ENCODE measurements at regions not wholly inside any gene's neighbourhood (a gene's known extent, or its start where the extent isn't known, plus 50 kb on each side); places are given as distances from the start of the nearest gene placed in this dataset.
"Not testable (repeated sequence)": the region's sequence is repeated elsewhere in the genome, so short reads cannot be mapped to it uniquely, and the experiment has no call there.

- DNase-seq (ENCODE audit: low spot score) (no peak), ATAC-seq (no peak)
- Mint-ChIP-seq H3K27me3 (no peaks in the 10 kb centered on the region), H3K4me3 (no peak overlapping the region), H3K4me1 (ENCODE audit: low read depth in 2 of 2) (peaks cover 0 to 3% of the 10 kb centered on the region in 2 donors), H3K27ac (no peak overlapping the region), H3K36me3 (peaks cover 4% of the 10 kb centered on the region), H3K9me3 (no peaks in the 10 kb centered on the region)
These were observed 50.0 kb upstream of the ACYP2 start for GRCh38 chr2:54065411-54065810.

- Mint-ChIP-seq H3K4me1 (ENCODE audit: low read depth in 2 of 2) (peaks cover 4 to 6% of the 10 kb centered on the region in 2 donors), H3K27ac (no peak overlapping the region), H3K27me3 (no peaks in the 10 kb centered on the region), H3K9me3 (no peaks in the 10 kb centered on the region), H3K36me3 (peaks cover 10% of the 10 kb centered on the region), H3K4me3 (no peak overlapping the region)
- ATAC-seq (no peak), DNase-seq (ENCODE audit: low spot score) (no peak)
These were observed 51.4 kb upstream of the ACYP2 start for GRCh38 chr2:54063967-54064535.

GRCh38 chr2:54062401-54062800 is 53.0 kb upstream of the ACYP2 start:
- Mint-ChIP-seq H3K36me3 (peaks cover 10% of the 10 kb centered on the region), H3K4me1 (ENCODE audit: low read depth in 2 of 2) (peaks cover 4 to 6% of the 10 kb centered on the region in 2 donors), H3K27ac (no peak overlapping the region), H3K4me3 (no peak overlapping the region), H3K9me3 (no peaks in the 10 kb centered on the region), H3K27me3 (no peaks in the 10 kb centered on the region)
- no peak for DNase-seq (ENCODE audit: low spot score)
- no peak for ATAC-seq

- no peaks in the 10 kb centered on the region for H3K9me3 Mint-ChIP-seq
- H3K36me3 Mint-ChIP-seq, result peaks cover 8% of the 10 kb centered on the region
These were observed 54.1 kb upstream of the ACYP2 start for GRCh38 chr2:54061272-54061671.

GRCh38 chr2:54059986-54060385 is 55.4 kb upstream of the ACYP2 start:
- Mint-ChIP-seq H3K9me3 (no peaks in the 10 kb centered on the region), H3K27ac (no peak overlapping the region), H3K27me3 (no peaks in the 10 kb centered on the region), H3K4me3 (no peak overlapping the region), H3K36me3 (peaks cover 6% of the 10 kb centered on the region), H3K4me1 (ENCODE audit: low read depth in 2 of 2) (peaks cover 4 to 6% of the 10 kb centered on the region in 2 donors)
- no peak for DNase-seq (ENCODE audit: low spot score)
- ATAC-seq, result no peak

More at GRCh38 chr2:54061272-54061671, 54.1 kb upstream of the ACYP2 start:
- no peak overlapping the region for H3K27ac Mint-ChIP-seq
- H3K27me3 Mint-ChIP-seq, result no peaks in the 10 kb centered on the region
- no peak for DNase-seq (ENCODE audit: low spot score)
- H3K4me1 Mint-ChIP-seq (ENCODE audit: low read depth in 2 of 2), result peaks cover 4 to 6% of the 10 kb centered on the region in 2 donors
- no peak for ATAC-seq
- no peak overlapping the region for H3K4me3 Mint-ChIP-seq

GRCh38 chr2:54059504-54059903 is 55.9 kb upstream of the ACYP2 start:
- ATAC-seq (no peak), DNase-seq (ENCODE audit: low spot score) (no peak)
- Mint-ChIP-seq H3K9me3 (no peaks in the 10 kb centered on the region), H3K27me3 (no peaks in the 10 kb centered on the region), H3K4me3 (no peak overlapping the region), H3K27ac (no peak overlapping the region), H3K4me1 (ENCODE audit: low read depth in 2 of 2) (peaks cover 6% of the 10 kb centered on the region in 2 donors), H3K36me3 (peaks cover 6% of the 10 kb centered on the region)

GRCh38 chr2:54058449-54058848 is 57.0 kb upstream of the ACYP2 start:
- H3K4me1 Mint-ChIP-seq (ENCODE audit: low read depth in 2 of 2), result peaks cover 14 to 17% of the 10 kb centered on the region in 2 donors
- H3K36me3 Mint-ChIP-seq, result peaks cover 6% of the 10 kb centered on the region
- no peak overlapping the region for H3K27ac Mint-ChIP-seq
- ATAC-seq (no peak), DNase-seq (ENCODE audit: low spot score) (no peak)
- H3K4me3 Mint-ChIP-seq, result no peak overlapping the region
- no peaks in the 10 kb centered on the region for H3K27me3 Mint-ChIP-seq
- no peaks in the 10 kb centered on the region for H3K9me3 Mint-ChIP-seq

GRCh38 chr2:54054774-54055173 is 60.6 kb upstream of the ACYP2 start:
- Mint-ChIP-seq H3K9me3 (no peaks in the 10 kb centered on the region), H3K4me1 (ENCODE audit: low read depth in 2 of 2) (peaks cover 12 to 21% of the 10 kb centered on the region in 2 donors), H3K27me3 (no peaks in the 10 kb centered on the region), H3K27ac (peak overlapping the region; percentile 70 to 84), H3K4me3 (peak overlapping the region; percentile 69), H3K36me3 (peaks cover 5% of the 10 kb centered on the region)
- DNase-seq (ENCODE audit: low spot score), result no peak
- ATAC-seq, result no peak

- H3K4me1 Mint-ChIP-seq (ENCODE audit: low read depth in 2 of 2), result peaks cover 12 to 23% of the 10 kb centered on the region in 2 donors
- H3K27me3 Mint-ChIP-seq, result no peaks in the 10 kb centered on the region
- ATAC-seq, result peak in 1 of 2 donors; percentile 78
- no peak for DNase-seq (ENCODE audit: low spot score)
- H3K4me3 Mint-ChIP-seq, result peak overlapping the region; percentile 69
- H3K9me3 Mint-ChIP-seq, result no peaks in the 10 kb centered on the region
- H3K36me3 Mint-ChIP-seq, result no peaks in the 10 kb centered on the region
- peak overlapping the region; percentile 70 to 84 for H3K27ac Mint-ChIP-seq
These were observed 61.1 kb upstream of the ACYP2 start for GRCh38 chr2:54054271-54054670.

- no peak for DNase-seq (ENCODE audit: low spot score)
- peak overlapping the region; percentile 69 for H3K4me3 Mint-ChIP-seq
- ATAC-seq, result peak in 1 of 2 donors; percentile 29
- H3K9me3 Mint-ChIP-seq, result no peaks in the 10 kb centered on the region
- H3K36me3 Mint-ChIP-seq, result no peaks in the 10 kb centered on the region
- H3K4me1 Mint-ChIP-seq (ENCODE audit: low read depth in 2 of 2), result peaks cover 14 to 25% of the 10 kb centered on the region in 2 donors
- no peaks in the 10 kb centered on the region for H3K27me3 Mint-ChIP-seq
- H3K27ac Mint-ChIP-seq, result peak overlapping the region; percentile 70 to 84
These were observed 61.6 kb upstream of the ACYP2 start for GRCh38 chr2:54053830-54054229.

- H3K27ac Mint-ChIP-seq, result peak overlapping the region; percentile 70 to 84
- H3K27me3 Mint-ChIP-seq, result no peaks in the 10 kb centered on the region
- DNase-seq (ENCODE audit: low spot score) (no peak), ATAC-seq (peak; percentile 47 to 52)
- H3K4me1 Mint-ChIP-seq (ENCODE audit: low read depth in 2 of 2), result peaks cover 19 to 28% of the 10 kb centered on the region in 2 donors
- H3K4me3 Mint-ChIP-seq, result peak overlapping the region; percentile 69
- H3K9me3 Mint-ChIP-seq, result no peaks in the 10 kb centered on the region
- no peaks in the 10 kb centered on the region for H3K36me3 Mint-ChIP-seq
These were observed 62.3 kb upstream of the ACYP2 start for GRCh38 chr2:54052825-54053718.

- no peak overlapping the region for H3K27ac Mint-ChIP-seq
- peaks cover under 1% of the 10 kb centered on the region for H3K36me3 Mint-ChIP-seq
- no peak overlapping the region for H3K4me3 Mint-ChIP-seq
- no peaks in the 10 kb centered on the region for H3K27me3 Mint-ChIP-seq
- ATAC-seq (no peak), DNase-seq (ENCODE audit: low spot score) (no peak)
- H3K9me3 Mint-ChIP-seq, result no peaks in the 10 kb centered on the region
- H3K4me1 Mint-ChIP-seq (ENCODE audit: low read depth in 2 of 2), result peaks cover 26 to 43% of the 10 kb centered on the region in 2 donors
These were observed 65.0 kb upstream of the ACYP2 start for GRCh38 chr2:54050445-54050844.

GRCh38 chr2:54049365-54049764 is 66.0 kb upstream of the ACYP2 start:
- Mint-ChIP-seq H3K36me3 (peaks cover 6% of the 10 kb centered on the region), H3K9me3 (peaks cover 4% of the 10 kb centered on the region), H3K27ac (peak overlapping the region in 1 of 2 donors; percentile 12), H3K27me3 (no peaks in the 10 kb centered on the region), H3K4me3 (no peak overlapping the region), H3K4me1 (ENCODE audit: low read depth in 2 of 2) (peaks cover 28 to 40% of the 10 kb centered on the region in 2 donors)
- no peak for ATAC-seq
- DNase-seq (ENCODE audit: low spot score), result no peak

GRCh38 chr2:54048896-54049295 is 66.5 kb upstream of the ACYP2 start:
- H3K9me3 Mint-ChIP-seq; H3K4me3 Mint-ChIP-seq; H3K27me3 Mint-ChIP-seq; DNase-seq (ENCODE audit: low spot score); ATAC-seq; H3K36me3 Mint-ChIP-seq: not testable (repeated sequence)
- H3K27ac Mint-ChIP-seq, result peak overlapping the region in 1 of 2 donors; percentile 12
- H3K4me1 Mint-ChIP-seq (ENCODE audit: low read depth in 2 of 2), result peaks cover 26 to 35% of the 10 kb centered on the region in 2 donors

Measured in natural killer cell treated with Interleukin-12 subunit alpha and Interleukin-12 subunit beta and Interleukin-15 and Interleukin-18, amount 100 ng/mL, for 72 hours (primary cell).